ENCODE measurements at regions not wholly inside any gene's neighbourhood (a gene's known extent, or its start where the extent isn't known, plus 50 kb on each side); places are given as distances from the start of the nearest gene placed in this dataset.
"Not testable (repeated sequence)": the region's sequence is repeated elsewhere in the genome, so short reads cannot be mapped to it uniquely, and the experiment has no call there.

GRCh38 chr22:25419247-25420113 lies 145.0 kb upstream of the GRK3 start:
- no peak overlapping the region for H3K27ac ChIP-seq
- no peaks in the 10 kb centered on the region for H3K9me3 ChIP-seq
- H3K4me1 ChIP-seq = peaks cover 0 to 8% of the 10 kb centered on the region in 2 donors
- TF ChIP-seq POLR2A (IDR thresholded peaks at IDR 0.05) (no peak), CTCF (IDR thresholded peaks at IDR 0.05) (no peak)
- H3K36me3 ChIP-seq = no peaks in the 10 kb centered on the region
- intact Hi-C loops (cut with DNase I; ENCODE audit: low total_unique reads) = no loop called here
- H3K4me3 ChIP-seq = no peak overlapping the region
- DNase-seq = no peak
- H3K27me3 ChIP-seq = peaks cover 12 to 36% of the 10 kb centered on the region in 2 donors

- H3K27ac ChIP-seq; H3K4me3 ChIP-seq; H3K36me3 ChIP-seq; intact Hi-C loops (cut with DNase I; ENCODE audit: low total_unique reads); DNase-seq; H3K4me1 ChIP-seq; H3K9me3 ChIP-seq: not testable (repeated sequence)
- H3K27me3 ChIP-seq = peaks cover 12 to 38% of the 10 kb centered on the region in 2 donors
These were observed 144.4 kb upstream of the GRK3 start for GRCh38 chr22:25420114-25420441.

- no peaks in the 10 kb centered on the region for H3K36me3 ChIP-seq
- intact Hi-C loops (cut with DNase I; ENCODE audit: low total_unique reads) = no loop called here
- TF ChIP-seq CTCF (IDR thresholded peaks at IDR 0.05) = no peak
- TF ChIP-seq POLR2A (IDR thresholded peaks at IDR 0.05) = no peak
- no peak overlapping the region for H3K27ac ChIP-seq
- H3K4me1 ChIP-seq = peaks cover 0 to 8% of the 10 kb centered on the region in 2 donors
- peaks cover 12 to 39% of the 10 kb centered on the region in 2 donors for H3K27me3 ChIP-seq
- H3K9me3 ChIP-seq = no peaks in the 10 kb centered on the region
- H3K4me3 ChIP-seq = no peak overlapping the region
- DNase-seq = no peak
These were observed 144.0 kb upstream of the GRK3 start for GRCh38 chr22:25420471-25420924.

- DNase-seq = no peak
- intact Hi-C loops (cut with DNase I; ENCODE audit: low total_unique reads) = no loop called here
- H3K4me3 ChIP-seq = no peak overlapping the region
- no peak overlapping the region for H3K27ac ChIP-seq
- no peaks in the 10 kb centered on the region for H3K36me3 ChIP-seq
- H3K4me1 ChIP-seq = peaks cover 0 to 8% of the 10 kb centered on the region in 2 donors
- TF ChIP-seq CTCF (IDR thresholded peaks at IDR 0.05) (no peak), POLR2A (IDR thresholded peaks at IDR 0.05) (no peak)
- H3K9me3 ChIP-seq = no peaks in the 10 kb centered on the region
- H3K27me3 ChIP-seq = peaks cover 12 to 44% of the 10 kb centered on the region in 2 donors
These were observed 143.3 kb upstream of the GRK3 start for GRCh38 chr22:25420925-25421904.

GRCh38 chr22:25426530-25427308 lies 137.8 kb upstream of the GRK3 start:
- intact Hi-C loops (cut with DNase I; ENCODE audit: low total_unique reads); H3K27ac ChIP-seq; DNase-seq; H3K36me3 ChIP-seq; H3K4me1 ChIP-seq; H3K9me3 ChIP-seq; H3K4me3 ChIP-seq: not testable (repeated sequence)
- peaks cover 3 to 35% of the 10 kb centered on the region in 2 donors for H3K27me3 ChIP-seq

GRCh38 chr22:25431637-25432342 lies 132.7 kb upstream of the GRK3 start:
- H3K27me3 ChIP-seq; H3K4me3 ChIP-seq; intact Hi-C loops (cut with DNase I; ENCODE audit: low total_unique reads): not testable (repeated sequence)

GRCh38 chr22:25433381-25433970 lies 131.0 kb upstream of the GRK3 start:
- H3K4me1 ChIP-seq; DNase-seq; H3K4me3 ChIP-seq; H3K36me3 ChIP-seq; H3K27me3 ChIP-seq; H3K9me3 ChIP-seq; intact Hi-C loops (cut with DNase I; ENCODE audit: low total_unique reads); H3K27ac ChIP-seq: not testable (repeated sequence)

More at GRCh38 chr22:25431637-25432342, 132.7 kb upstream of the GRK3 start:
- H3K9me3 ChIP-seq, H3K27ac ChIP-seq, H3K4me1 ChIP-seq, DNase-seq, H3K36me3 ChIP-seq: not testable (repeated sequence)
